HG02623 (cell line): ENCODE measurements at regions not wholly inside any gene's neighbourhood (a gene's known extent, or its start where the extent isn't known, plus 50 kb on each side); places are given as distances from the start of the nearest gene placed in this dataset.

Experiments used
- ATAC-seq: cut with Tn5 transposase; IDR thresholded peaks from one replicate; pipeline ENCODE4 v1.9.1; 2021; ENCODE audit warnings: moderate library complexity; ENCODE audit not compliant: unreplicated experiment

- peak; percentile 42 for ATAC-seq
These were observed 195.4 kb downstream of the ANAPC10 start for GRCh38 chr4:144902614-144903013.

DNA sequence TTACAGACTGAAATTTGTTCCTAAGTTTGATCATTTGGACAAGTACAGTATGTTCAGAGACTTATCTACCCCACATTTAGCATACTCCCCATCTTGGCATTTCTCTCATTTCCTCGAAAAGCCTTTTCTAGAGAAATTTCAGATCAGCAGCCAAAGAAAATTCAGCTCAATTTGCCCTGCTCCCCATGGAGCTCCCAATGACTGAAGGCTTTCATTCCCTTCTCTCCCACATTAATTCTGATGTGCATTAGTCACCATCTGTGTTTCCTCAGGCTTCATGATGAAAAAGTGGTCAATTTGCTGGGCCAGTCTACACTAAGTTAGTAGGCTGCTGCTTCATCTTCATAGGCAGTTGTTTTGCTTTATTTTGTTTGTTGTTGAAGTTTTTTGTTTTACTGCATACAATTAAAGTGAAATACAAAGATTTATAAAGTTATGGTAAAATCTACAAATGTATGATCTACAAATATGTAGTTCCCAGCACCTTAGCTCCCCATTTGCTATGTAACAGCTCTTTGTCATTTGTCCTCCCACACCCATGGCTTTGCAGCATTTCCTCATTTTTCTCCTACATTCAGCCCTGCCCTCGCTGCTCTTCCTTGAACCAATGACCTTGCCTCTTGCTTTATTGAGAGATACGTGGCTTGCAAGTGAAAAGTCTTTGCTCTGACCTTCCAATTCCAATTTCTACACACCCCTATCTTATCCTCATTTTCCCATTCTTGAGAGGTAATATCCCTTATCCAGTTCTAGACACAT, 193.9 kb downstream of the ANAPC10 start:
- no peak for ATAC-seq

- ATAC-seq, result no peak
These were observed 192.7 kb downstream of the ANAPC10 start for GRCh38 chr4:144905286-144905685.

- peak; percentile 36 for ATAC-seq
These were observed 191.6 kb downstream of the ANAPC10 start for GRCh38 chr4:144906181-144906925.

- ATAC-seq, result no peak
These were observed 187.3 kb downstream of the ANAPC10 start for GRCh38 chr4:144910723-144911122.
